Neural progenitor cell (in vitro differentiated cells): ENCODE measurements at regions not wholly inside any gene's neighbourhood (a gene's known extent, or its start where the extent isn't known, plus 50 kb on each side); places are given as distances from the start of the nearest gene placed in this dataset.
A peak's percentile ranks its signal among the peaks of the same experiment; 100 is the strongest.

Source experiments
- DNase-seq: peaks from one replicate; pipeline ENCODE4 v3.0.0-alpha.2; 2016; ENCODE audit warnings: low spot score
- H2AFZ ChIP-seq: fragments of 200-600 bp; sonication (generic); replicated peaks from 2 replicates; pipeline ENCODE4 v1.6.1; 2016; ENCODE audit warnings: antibody characterized with exemption
- H3F3A ChIP-seq: fragments of 200-600 bp; sonication (generic); 2 replicates; pipeline ENCODE4 v1.6.1; 2016; ENCODE audit warnings: antibody characterized with exemption, low read depth
- H3K27ac ChIP-seq: fragments of 200-600 bp; sonication (generic); 2 replicates; pipeline ENCODE4 v1.5.1; 2016; ENCODE audit warnings: mild to moderate bottlenecking
- H3K27me3 ChIP-seq: fragments of 200-600 bp; sonication (generic); 2 replicates; pipeline ENCODE4 v1.6.1; 2016; ENCODE audit warnings: mild to moderate bottlenecking, moderate library complexity
- H3K36me3 ChIP-seq: fragments of 200-600 bp; sonication (generic); 2 replicates; pipeline ENCODE4 v1.5.1; 2016
- H3K4me1 ChIP-seq: fragments of 200-600 bp; sonication (generic); 2 replicates; pipeline ENCODE4 v1.6.1; 2016; ENCODE audit warnings: mixed run types
- H3K4me2 ChIP-seq: fragments of 200-600 bp; sonication (generic); 2 replicates; pipeline ENCODE4 v1.6.1; 2016
- H3K4me3 ChIP-seq: fragments of 200-600 bp; sonication (generic); 2 replicates; pipeline ENCODE4 v1.5.1; 2016
- H3K79me2 ChIP-seq: fragments of 200-600 bp; sonication (generic); 2 replicates; pipeline ENCODE4 v1.6.1; 2016; ENCODE audit warnings: low read depth
- H3K9ac ChIP-seq: fragments of 200-600 bp; sonication (generic); 2 replicates; pipeline ENCODE4 v1.6.1; 2016
- H3K9me3 ChIP-seq: fragments of 200-600 bp; sonication (generic); 2 replicates; pipeline ENCODE4 v1.5.1; 2016; ENCODE audit warnings: low read depth
- H4K20me1 ChIP-seq: fragments of 200-600 bp; sonication (generic); 2 replicates; pipeline ENCODE4 v1.6.1; 2016; ENCODE audit warnings: low read depth
- H3K27ac Mint-ChIP-seq: 3 replicates; pipeline ENCODE4 v1.8.0; 2021; ENCODE audit warnings: mixed read lengths
- H3K27me3 Mint-ChIP-seq: 2 replicates; pipeline ENCODE4 v1.8.0; 2022; ENCODE audit warnings: low read depth, mild to moderate bottlenecking, inconsistent platforms, moderate library complexity, mixed read lengths; ENCODE audit not compliant: insufficient read depth
- H3K36me3 Mint-ChIP-seq: 3 replicates; pipeline ENCODE4 v1.8.0; 2021; ENCODE audit warnings: mixed read lengths
- H3K4me1 Mint-ChIP-seq: 3 replicates; pipeline ENCODE4 v1.8.0; 2021; ENCODE audit warnings: mixed read lengths
- H3K4me3 Mint-ChIP-seq: 3 replicates; pipeline ENCODE4 v1.8.0; 2021; ENCODE audit warnings: mild to moderate bottlenecking, moderate library complexity, mixed read lengths
- H3K9me3 Mint-ChIP-seq: 3 replicates; pipeline ENCODE4 v1.8.0; 2020; ENCODE audit warnings: mixed read lengths
- CTCF ChIP-seq: fragments of 200-600 bp; sonication (generic); IDR thresholded peaks from 2 replicates; pipeline ENCODE4 v1.5.1; 2017; ENCODE audit warnings: antibody characterized with exemption, mild to moderate bottlenecking
- EZH2 ChIP-seq: fragments of 200-600 bp; sonication (generic); IDR thresholded peaks from 2 replicates; pipeline ENCODE4 v1.6.1; 2017; ENCODE audit warnings: antibody characterized with exemption, mild to moderate bottlenecking, moderate library complexity
- EZH2phosphoT487 ChIP-seq: fragments of 200-600 bp; sonication (generic); IDR thresholded peaks from 2 replicates; pipeline ENCODE4 v1.6.1; 2017; ENCODE audit warnings: antibody characterized with exemption

GRCh38 chr7:116421298-116421697, 78.2 kb upstream of the CAV2 start:
- H3K4me1 Mint-ChIP-seq: peaks cover 7% of the 10 kb centered on the region
- no peaks in the 10 kb centered on the region for H3K9me3 Mint-ChIP-seq
- H3K9ac ChIP-seq: no peak overlapping the region
- no peaks in the 10 kb centered on the region for H4K20me1 ChIP-seq
- H3K4me2 ChIP-seq: no peak overlapping the region
- H3K4me3 Mint-ChIP-seq: no peak overlapping the region
- TF ChIP-seq EZH2: no peak
- TF ChIP-seq EZH2phosphoT487: no peak
- TF ChIP-seq CTCF: no peak
- no peaks in the 10 kb centered on the region for H3K4me1 ChIP-seq
- H3K27me3 Mint-ChIP-seq: peaks cover 2% of the 10 kb centered on the region
- H3K79me2 ChIP-seq: no peaks in the 10 kb centered on the region
- H3K27ac Mint-ChIP-seq: no peak overlapping the region
- DNase-seq: no peak
- H3K4me3 ChIP-seq: no peak overlapping the region
- no peaks in the 10 kb centered on the region for H3K9me3 ChIP-seq
- H3F3A ChIP-seq: no peaks in the 10 kb centered on the region
- H3K27me3 ChIP-seq: no peaks in the 10 kb centered on the region
- H3K27ac ChIP-seq: no peak overlapping the region
- no peak overlapping the region for H2AFZ ChIP-seq
- no peaks in the 10 kb centered on the region for H3K36me3 Mint-ChIP-seq
- H3K36me3 ChIP-seq: no peaks in the 10 kb centered on the region

GRCh38 chr7:116422683-116423082, 76.9 kb upstream of the CAV2 start:
- TF ChIP-seq EZH2phosphoT487 (no peak), EZH2 (no peak), CTCF (no peak)
- H2AFZ ChIP-seq: no peak overlapping the region
- no peaks in the 10 kb centered on the region for H4K20me1 ChIP-seq
- H3F3A ChIP-seq: no peaks in the 10 kb centered on the region
- H3K4me2 ChIP-seq: no peak overlapping the region
- H3K36me3 Mint-ChIP-seq: no peaks in the 10 kb centered on the region
- no peaks in the 10 kb centered on the region for H3K36me3 ChIP-seq
- no peaks in the 10 kb centered on the region for H3K27me3 ChIP-seq
- peaks cover 2% of the 10 kb centered on the region for H3K27me3 Mint-ChIP-seq
- no peaks in the 10 kb centered on the region for H3K79me2 ChIP-seq
- H3K27ac ChIP-seq: no peak overlapping the region
- H3K4me1 Mint-ChIP-seq: peaks cover 3% of the 10 kb centered on the region
- H3K9ac ChIP-seq: no peak overlapping the region
- no peak overlapping the region for H3K4me3 Mint-ChIP-seq
- no peaks in the 10 kb centered on the region for H3K9me3 Mint-ChIP-seq
- no peak overlapping the region for H3K4me3 ChIP-seq
- H3K4me1 ChIP-seq: no peaks in the 10 kb centered on the region
- H3K27ac Mint-ChIP-seq: no peak overlapping the region
- no peak for DNase-seq
- H3K9me3 ChIP-seq: no peaks in the 10 kb centered on the region

- peaks cover 2% of the 10 kb centered on the region for H3K27me3 Mint-ChIP-seq
- no peaks in the 10 kb centered on the region for H3K9me3 Mint-ChIP-seq
- DNase-seq: no peak
- no peaks in the 10 kb centered on the region for H3K4me1 Mint-ChIP-seq
- H2AFZ ChIP-seq: peak overlapping the region; percentile 72
- no peaks in the 10 kb centered on the region for H3K36me3 Mint-ChIP-seq
- H3K4me2 ChIP-seq: no peak overlapping the region
- no peak overlapping the region for H3K4me3 ChIP-seq
- TF ChIP-seq EZH2phosphoT487 (no peak), EZH2 (no peak), CTCF (no peak)
- H3K79me2 ChIP-seq: no peaks in the 10 kb centered on the region
- H3K27ac ChIP-seq: no peak overlapping the region
- H3K27me3 ChIP-seq: no peaks in the 10 kb centered on the region
- H3K9ac ChIP-seq: no peak overlapping the region
- H3K9me3 ChIP-seq: no peaks in the 10 kb centered on the region
- H3K36me3 ChIP-seq: no peaks in the 10 kb centered on the region
- no peaks in the 10 kb centered on the region for H3K4me1 ChIP-seq
- no peak overlapping the region for H3K4me3 Mint-ChIP-seq
- H3F3A ChIP-seq: no peaks in the 10 kb centered on the region
- no peaks in the 10 kb centered on the region for H4K20me1 ChIP-seq
- no peak overlapping the region for H3K27ac Mint-ChIP-seq
Measured at GRCh38 chr7:116423499-116423898, 76.0 kb upstream of the CAV2 start.
